ENCODE measurements at regions not wholly inside any gene's neighbourhood (a gene's known extent, or its start where the extent isn't known, plus 50 kb on each side); places are given as distances from the start of the nearest gene placed in this dataset.

GRCh38 chr2:78601113-78601512, 424.4 kb upstream of the REG3G start:
- no peak for DNase-seq (ENCODE audit: extremely low read depth in 1 of 11, low read depth in 9 of 11, low spot score in 4 of 11)

- DNase-seq (ENCODE audit: extremely low read depth in 1 of 11, low read depth in 9 of 11, low spot score in 4 of 11) = no peak
Measured at GRCh38 chr2:78602862-78603261, 422.6 kb upstream of the REG3G start.

- DNase-seq (ENCODE audit: extremely low read depth in 1 of 11, low read depth in 9 of 11, low spot score in 4 of 11) = no peak
Measured at GRCh38 chr2:78606895-78607294, 418.6 kb upstream of the REG3G start.

- no peak for DNase-seq (ENCODE audit: extremely low read depth in 1 of 11, low read depth in 9 of 11, low spot score in 4 of 11)
Measured at GRCh38 chr2:78614726-78615125, 410.8 kb upstream of the REG3G start.

- no peak for DNase-seq (ENCODE audit: extremely low read depth in 1 of 11, low read depth in 9 of 11, low spot score in 4 of 11)
Measured at GRCh38 chr2:78615956-78616355, 409.5 kb upstream of the REG3G start.

GRCh38 chr2:78634425-78634824, 391.1 kb upstream of the REG3G start:
- DNase-seq (ENCODE audit: extremely low read depth in 1 of 11, low read depth in 9 of 11, low spot score in 4 of 11) = no peak

- DNase-seq (ENCODE audit: extremely low read depth in 1 of 11, low read depth in 9 of 11, low spot score in 4 of 11) = no peak
Measured at GRCh38 chr2:78644854-78645253, 380.6 kb upstream of the REG3G start.

- no peak for DNase-seq (ENCODE audit: extremely low read depth in 1 of 11, low read depth in 9 of 11, low spot score in 4 of 11)
Measured at GRCh38 chr2:78646533-78647364, 378.8 kb upstream of the REG3G start.

- DNase-seq (ENCODE audit: extremely low read depth in 1 of 11, low read depth in 9 of 11, low spot score in 4 of 11) = no peak
Measured at GRCh38 chr2:78648558-78648957, 376.9 kb upstream of the REG3G start.

GRCh38 chr2:78654941-78655340, 370.6 kb upstream of the REG3G start:
- DNase-seq (ENCODE audit: extremely low read depth in 1 of 11, low read depth in 9 of 11, low spot score in 4 of 11) = no peak

- DNase-seq (ENCODE audit: extremely low read depth in 1 of 11, low read depth in 9 of 11, low spot score in 4 of 11) = no peak
Measured at GRCh38 chr2:78676921-78677696, 348.4 kb upstream of the REG3G start.

GRCh38 chr2:78677774-78678173, 347.7 kb upstream of the REG3G start:
- DNase-seq (ENCODE audit: extremely low read depth in 1 of 11, low read depth in 9 of 11, low spot score in 4 of 11) = no peak

GRCh38 chr2:78681386-78681785, 344.1 kb upstream of the REG3G start:
- no peak for DNase-seq (ENCODE audit: extremely low read depth in 1 of 11, low read depth in 9 of 11, low spot score in 4 of 11)

- DNase-seq (ENCODE audit: extremely low read depth in 1 of 11, low read depth in 9 of 11, low spot score in 4 of 11) = no peak
Measured at GRCh38 chr2:78682781-78683180, 342.7 kb upstream of the REG3G start.

GRCh38 chr2:78686625-78687153, 338.8 kb upstream of the REG3G start:
- DNase-seq (ENCODE audit: extremely low read depth in 1 of 11, low read depth in 9 of 11, low spot score in 4 of 11) = peak in 3 of 11 donors; percentile 6 to 7 (median 7)

- DNase-seq (ENCODE audit: extremely low read depth in 1 of 11, low read depth in 9 of 11, low spot score in 4 of 11) = no peak
Measured at GRCh38 chr2:78699696-78700095, 325.8 kb upstream of the REG3G start.

- no peak for DNase-seq (ENCODE audit: extremely low read depth in 1 of 11, low read depth in 9 of 11, low spot score in 4 of 11)
Measured at GRCh38 chr2:78701546-78701945, 324.0 kb upstream of the REG3G start.

- DNase-seq (ENCODE audit: extremely low read depth in 1 of 11, low read depth in 9 of 11, low spot score in 4 of 11) = no peak
Measured at GRCh38 chr2:78707776-78708386, 317.6 kb upstream of the REG3G start.

GRCh38 chr2:78710632-78711375, 314.7 kb upstream of the REG3G start:
- DNase-seq (ENCODE audit: extremely low read depth in 1 of 11, low read depth in 9 of 11, low spot score in 4 of 11) = no peak
